Esophagus muscularis mucosa (tissue), 4 donors: ENCODE measurements at regions not wholly inside any gene's neighbourhood (a gene's known extent, or its start where the extent isn't known, plus 50 kb on each side); places are given as distances from the start of the nearest gene placed in this dataset.

Source experiments
- CTCF ChIP-seq, 3 experiments: fragments of 200-600 bp in 2 of 3; fragments of 450-650 bp in 1 of 3; sonication (generic) in 2 of 3; IDR thresholded peaks; one replicate each; pipeline ENCODE4 v1.5.1; 2017 to 2019; ENCODE audit warnings: antibody characterized with exemption in 3 of 3, mild to moderate bottlenecking in 2 of 3, moderate library complexity in 1 of 3
- EP300 ChIP-seq: sonication (generic); formaldehyde crosslinking; IDR thresholded peaks from one replicate; pipeline ENCODE4 v1.6.1; 2017; ENCODE audit warnings: antibody characterized with exemption
- POLR2AphosphoS5 ChIP-seq, 2 donors: sonication (generic); formaldehyde crosslinking; IDR thresholded peaks; one replicate each; pipeline ENCODE4 v1.6.1; 2017; ENCODE audit warnings: antibody characterized with exemption in 2 of 2

GRCh38 chr7:23968791-23969190 lies 258.8 kb downstream of the STK31 start:
- TF ChIP-seq CTCF (IDR thresholded peaks at IDR 0.05) = no peak
- TF ChIP-seq POLR2AphosphoS5 (IDR thresholded peaks at IDR 0.05) = no peak
- TF ChIP-seq EP300 = no peak
